ENCODE measurements at regions not wholly inside any gene's neighbourhood (a gene's known extent, or its start where the extent isn't known, plus 50 kb on each side); places are given as distances from the start of the nearest gene placed in this dataset.
"Not testable (repeated sequence)": the region's sequence is repeated elsewhere in the genome, so short reads cannot be mapped to it uniquely, and the experiment has no call there.

DNA sequence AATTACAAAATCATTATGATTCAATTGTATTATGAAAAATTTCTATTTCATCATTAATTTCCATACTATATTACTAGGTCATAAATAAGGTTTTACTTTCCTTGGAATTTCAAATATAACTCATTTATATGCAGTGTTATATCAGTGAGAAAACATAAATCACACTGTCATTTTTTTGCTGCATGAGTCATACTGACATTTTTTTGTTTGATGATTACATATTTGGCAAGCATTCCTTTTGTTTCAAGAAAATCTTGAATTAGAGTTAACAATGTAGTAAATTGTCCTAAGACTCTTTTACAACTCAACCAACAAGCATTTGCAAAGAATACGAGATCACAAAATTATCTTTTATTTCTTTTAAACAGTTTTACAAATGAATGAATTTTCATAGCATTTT, 298.4 kb upstream of the SEMA6A start:
- H3K4me3 Mint-ChIP-seq = no peak overlapping the region
- TF ChIP-seq CTCF (IDR thresholded peaks at IDR 0.05) = no peak
- H3K27me3 Mint-ChIP-seq (ENCODE audit: insufficient read depth) = no peaks in the 10 kb centered on the region
- H3K4me1 Mint-ChIP-seq (ENCODE audit: low read depth) = no peaks in the 10 kb centered on the region
- no peaks in the 10 kb centered on the region for H3K36me3 Mint-ChIP-seq (ENCODE audit: low read depth)
- H3K27ac Mint-ChIP-seq = no peak overlapping the region
- peaks cover 22% of the 10 kb centered on the region for H3K9me3 Mint-ChIP-seq
- no peak for DNase-seq

GRCh38 chr5:116872486-116872885, 297.9 kb upstream of the SEMA6A start:
- no peak for DNase-seq
- TF ChIP-seq CTCF (IDR thresholded peaks at IDR 0.05) = no peak
- Mint-ChIP-seq H3K27me3 (ENCODE audit: insufficient read depth) (no peaks in the 10 kb centered on the region), H3K4me1 (ENCODE audit: low read depth) (no peaks in the 10 kb centered on the region), H3K9me3 (peaks cover 22% of the 10 kb centered on the region), H3K27ac (no peak overlapping the region), H3K36me3 (ENCODE audit: low read depth) (no peaks in the 10 kb centered on the region), H3K4me3 (no peak overlapping the region)

GRCh38 chr5:116867825-116868224, 293.2 kb upstream of the SEMA6A start:
- peaks cover 39% of the 10 kb centered on the region for H3K9me3 Mint-ChIP-seq
- H3K4me3 Mint-ChIP-seq; H3K4me1 Mint-ChIP-seq (ENCODE audit: low read depth); H3K27me3 Mint-ChIP-seq (ENCODE audit: insufficient read depth); DNase-seq; H3K27ac Mint-ChIP-seq; H3K36me3 Mint-ChIP-seq (ENCODE audit: low read depth): not testable (repeated sequence)

GRCh38 chr5:116865651-116866050, 291.0 kb upstream of the SEMA6A start:
- no peaks in the 10 kb centered on the region for H3K4me1 Mint-ChIP-seq (ENCODE audit: low read depth)
- H3K36me3 Mint-ChIP-seq (ENCODE audit: low read depth) = peaks cover 5% of the 10 kb centered on the region; the same call in 1 of the 2 replicates
- no peak for DNase-seq
- no peak overlapping the region for H3K27ac Mint-ChIP-seq
- TF ChIP-seq CTCF (IDR thresholded peaks at IDR 0.05) = no peak
- H3K9me3 Mint-ChIP-seq = peaks cover 50% of the 10 kb centered on the region
- H3K4me3 Mint-ChIP-seq = no peak overlapping the region
- H3K27me3 Mint-ChIP-seq (ENCODE audit: insufficient read depth) = no peaks in the 10 kb centered on the region

- Mint-ChIP-seq H3K4me1 (ENCODE audit: low read depth) (no peaks in the 10 kb centered on the region), H3K27ac (no peak overlapping the region), H3K36me3 (ENCODE audit: low read depth) (peaks cover 5% of the 10 kb centered on the region; the same call in 1 of the 2 replicates), H3K9me3 (peaks cover 50% of the 10 kb centered on the region), H3K27me3 (ENCODE audit: insufficient read depth) (no peaks in the 10 kb centered on the region), H3K4me3 (no peak overlapping the region)
- no peak for DNase-seq
- no peak for TF ChIP-seq CTCF (IDR thresholded peaks at IDR 0.05)
Observed at GRCh38 chr5:116864838-116865190, 290.2 kb upstream of the SEMA6A start.

DNA sequence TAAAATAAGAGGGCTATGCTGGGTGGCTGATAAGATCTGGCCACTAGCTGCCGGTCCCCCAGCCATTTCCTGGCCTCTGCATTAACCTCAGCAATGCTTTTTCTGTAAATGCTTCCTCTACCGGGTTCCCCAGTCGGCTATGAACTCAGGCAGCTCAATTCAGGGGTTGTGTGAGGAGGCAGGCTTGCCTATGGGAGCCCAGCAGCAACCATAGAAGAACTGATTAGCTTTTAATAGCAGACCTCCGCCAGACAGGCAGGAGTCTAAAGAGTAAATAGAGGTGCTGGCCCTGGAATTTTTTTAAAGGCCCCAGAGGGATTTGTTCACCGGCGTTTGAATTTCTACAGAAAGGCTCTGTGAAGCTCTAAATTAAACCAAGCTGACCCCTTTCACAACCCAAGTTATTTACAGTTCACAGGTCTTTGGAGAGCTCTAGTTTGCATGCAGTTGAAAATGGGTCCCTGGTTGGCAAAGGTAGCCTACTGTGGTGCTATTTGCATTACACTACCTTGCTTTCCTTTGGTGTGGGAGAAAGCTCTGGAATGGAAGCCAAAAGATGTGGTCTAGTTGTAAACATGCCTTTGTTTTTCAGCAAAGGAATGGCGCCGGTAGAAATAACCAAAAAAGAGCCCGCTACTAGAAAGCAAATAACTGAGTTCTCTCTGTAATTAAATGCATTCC, 289.7 kb upstream of the SEMA6A start:
- peaks cover 5% of the 10 kb centered on the region; the same call in 1 of the 2 replicates for H3K36me3 Mint-ChIP-seq (ENCODE audit: low read depth)
- H3K27ac Mint-ChIP-seq = no peak overlapping the region
- DNase-seq = no peak
- H3K4me3 Mint-ChIP-seq = no peak overlapping the region
- H3K27me3 Mint-ChIP-seq (ENCODE audit: insufficient read depth) = no peaks in the 10 kb centered on the region
- H3K4me1 Mint-ChIP-seq (ENCODE audit: low read depth) = no peaks in the 10 kb centered on the region
- H3K9me3 Mint-ChIP-seq = peaks cover 49% of the 10 kb centered on the region
- TF ChIP-seq CTCF (IDR thresholded peaks at IDR 0.05) = no peak

Data from HFFc6 (cell line).